GM10248 (cell line): ENCODE measurements at regions not wholly inside any gene's neighbourhood (a gene's known extent, or its start where the extent isn't known, plus 50 kb on each side); places are given as distances from the start of the nearest gene placed in this dataset.
"Not testable (repeated sequence)": the region's sequence is repeated elsewhere in the genome, so short reads cannot be mapped to it uniquely, and the experiment has no call there.

ENCODE experiments used
- CTCF ChIA-PET: fragments of 300-600 bp; sonication (Branson Sonifier 250); formaldehyde crosslinking; extraction: SDS; loops from one replicate; lab custom pipeline; 2021; ENCODE audit warnings: antibody characterized with exemption; lab: Yijun Ruan, JAX
- POLR2A ChIA-PET: fragments of 350-650 bp; sonication (Branson Sonifier 250); formaldehyde crosslinking; extraction: SDS; loops from one replicate; lab custom pipeline; 2020; ENCODE audit warnings: antibody characterized with exemption; lab: Yijun Ruan, JAX
- DNase-seq: peaks from one replicate; pipeline ENCODE4 v3.0.0; 2012; ENCODE audit errors: extremely low spot score
- TF ChIP-seq, protein P1 (sequence below): IDR thresholded peaks from 2 replicates; pipeline ENCODE4 v1.5.1; 2012; ENCODE audit warnings: mild to moderate bottlenecking, low read depth; ENCODE audit errors: extremely low read depth, missing control alignments, control extremely low read depth

GRCh38 chr11:106309070-106309684 is 231.7 kb downstream of the AASDHPPT start:
- TF ChIP-seq, protein P1, sequence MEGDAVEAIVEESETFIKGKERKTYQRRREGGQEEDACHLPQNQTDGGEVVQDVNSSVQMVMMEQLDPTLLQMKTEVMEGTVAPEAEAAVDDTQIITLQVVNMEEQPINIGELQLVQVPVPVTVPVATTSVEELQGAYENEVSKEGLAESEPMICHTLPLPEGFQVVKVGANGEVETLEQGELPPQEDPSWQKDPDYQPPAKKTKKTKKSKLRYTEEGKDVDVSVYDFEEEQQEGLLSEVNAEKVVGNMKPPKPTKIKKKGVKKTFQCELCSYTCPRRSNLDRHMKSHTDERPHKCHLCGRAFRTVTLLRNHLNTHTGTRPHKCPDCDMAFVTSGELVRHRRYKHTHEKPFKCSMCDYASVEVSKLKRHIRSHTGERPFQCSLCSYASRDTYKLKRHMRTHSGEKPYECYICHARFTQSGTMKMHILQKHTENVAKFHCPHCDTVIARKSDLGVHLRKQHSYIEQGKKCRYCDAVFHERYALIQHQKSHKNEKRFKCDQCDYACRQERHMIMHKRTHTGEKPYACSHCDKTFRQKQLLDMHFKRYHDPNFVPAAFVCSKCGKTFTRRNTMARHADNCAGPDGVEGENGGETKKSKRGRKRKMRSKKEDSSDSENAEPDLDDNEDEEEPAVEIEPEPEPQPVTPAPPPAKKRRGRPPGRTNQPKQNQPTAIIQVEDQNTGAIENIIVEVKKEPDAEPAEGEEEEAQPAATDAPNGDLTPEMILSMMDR = no peak

DNA sequence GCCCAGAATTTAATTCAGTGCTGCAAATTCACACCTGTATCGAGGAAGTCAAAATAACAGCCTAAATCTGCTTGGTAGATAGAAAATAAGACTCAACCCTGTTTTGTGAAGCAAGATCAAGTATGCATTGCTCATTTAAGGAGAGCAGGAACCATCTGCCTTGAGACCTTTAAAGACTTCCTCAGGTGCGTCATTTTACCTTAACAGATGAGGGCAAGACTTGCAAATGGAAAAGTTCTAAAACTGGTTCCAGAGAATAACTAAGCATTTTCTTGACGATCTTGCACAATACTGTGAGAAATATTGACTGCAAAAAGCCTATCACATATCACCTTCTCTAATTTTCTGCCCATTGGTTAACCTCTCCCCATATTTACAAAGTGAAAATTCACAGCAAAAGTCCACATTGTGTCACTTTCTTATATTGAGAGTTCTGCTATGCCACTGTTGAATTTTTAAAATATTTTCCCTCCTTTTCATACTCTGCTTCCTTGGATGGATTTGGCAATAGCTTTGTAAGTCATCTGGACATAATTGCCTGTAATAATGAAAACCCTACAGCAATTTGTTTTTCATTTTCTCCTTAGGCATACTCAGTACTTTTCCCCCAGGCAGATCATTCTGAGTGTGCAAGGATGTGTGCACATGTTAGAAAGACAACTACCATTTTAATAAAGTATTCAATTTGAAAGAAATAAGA is 234.2 kb downstream of the AASDHPPT start:
- CTCF ChIA-PET = no interaction called here
- TF ChIP-seq, protein P1 = no peak
- POLR2A ChIA-PET = no interaction called here
- DNase-seq = no peak

More at GRCh38 chr11:106309070-106309684, 231.7 kb downstream of the AASDHPPT start:
- CTCF ChIA-PET = interaction anchor here (3.3 kb wide), 1 partner anchor 10 kb away, joined by 13 read pairs; no protein-coding TSS in a partner anchor
- DNase-seq = no peak
- POLR2A ChIA-PET = no interaction called here

GRCh38 chr11:106317208-106317773 is 239.8 kb downstream of the AASDHPPT start:
- CTCF ChIA-PET, POLR2A ChIA-PET, DNase-seq: not testable (repeated sequence)

GRCh38 chr11:106321601-106322000 is 244.1 kb downstream of the AASDHPPT start:
- TF ChIP-seq, protein P1 = no peak
- CTCF ChIA-PET = no interaction called here
- DNase-seq = no peak
- POLR2A ChIA-PET = no interaction called here

GRCh38 chr11:106322106-106322505 is 244.6 kb downstream of the AASDHPPT start:
- POLR2A ChIA-PET = no interaction called here
- CTCF ChIA-PET = no interaction called here
- TF ChIP-seq, protein P1 = no peak
- no peak for DNase-seq

- TF ChIP-seq, protein P1 = no peak
- POLR2A ChIA-PET = no interaction called here
- CTCF ChIA-PET = no interaction called here
- no peak for DNase-seq
Observed at GRCh38 chr11:106326087-106326486, 248.6 kb downstream of the AASDHPPT start.

GRCh38 chr11:106327134-106327533 is 249.7 kb downstream of the AASDHPPT start:
- POLR2A ChIA-PET = no interaction called here

More at GRCh38 chr11:106327134-106327533, 249.7 kb downstream of the AASDHPPT start:
- DNase-seq = no peak
- TF ChIP-seq, protein P1 = no peak
- CTCF ChIA-PET = no interaction called here
